HepG2 (cell line): ENCODE measurements at regions not wholly inside any gene's neighbourhood (a gene's known extent, or its start where the extent isn't known, plus 50 kb on each side); places are given as distances from the start of the nearest gene placed in this dataset.

Experiments used
- ARNTL ChIP-seq: sonication (generic); formaldehyde crosslinking; IDR thresholded peaks from 2 replicates; pipeline ENCODE4 v1.4.0; 2020; ENCODE audit warnings: mild to moderate bottlenecking, missing genetic modification reagents
- BRF2 ChIP-seq: sonication (generic); formaldehyde crosslinking; IDR thresholded peaks from 2 replicates; pipeline ENCODE4 v1.8.1; 2022; ENCODE audit warnings: mild to moderate bottlenecking, missing genetic modification reagents
- CTCF ChIP-seq: sonication (generic); formaldehyde crosslinking; IDR thresholded peaks from 2 replicates; pipeline ENCODE4 v1.5.0; 2020; ENCODE audit warnings: mild to moderate bottlenecking, missing genetic modification reagents, moderate library complexity
- KLF15 ChIP-seq: sonication (generic); formaldehyde crosslinking; IDR thresholded peaks from 2 replicates; pipeline ENCODE4 v1.8.1; 2023; ENCODE audit warnings: borderline replicate concordance, mild to moderate bottlenecking, inconsistent platforms, missing genetic modification reagents, mixed read lengths
- NCOA1 ChIP-seq: sonication (generic); formaldehyde crosslinking; IDR thresholded peaks from 2 replicates; pipeline ENCODE4 v1.9.0; 2021; ENCODE audit warnings: missing genetic modification reagents
- ZBTB2 ChIP-seq: sonication (generic); formaldehyde crosslinking; IDR thresholded peaks from 2 replicates; pipeline ENCODE4 v1.8.0; 2022; ENCODE audit warnings: low read depth, missing genetic modification reagents
- ZNF343 ChIP-seq: sonication (generic); formaldehyde crosslinking; IDR thresholded peaks from 2 replicates; pipeline ENCODE4 v1.4.0; 2020; ENCODE audit warnings: mild to moderate bottlenecking, missing genetic modification reagents
- ZNF431 ChIP-seq: sonication (generic); formaldehyde crosslinking; IDR thresholded peaks from 2 replicates; pipeline ENCODE4 v1.9.0; 2022; ENCODE audit warnings: missing genetic modification reagents, low read depth, mild to moderate bottlenecking, borderline replicate concordance
- ZNF782 ChIP-seq: sonication (generic); formaldehyde crosslinking; IDR thresholded peaks from 2 replicates; pipeline ENCODE4 v1.4.0; 2020; ENCODE audit warnings: missing genetic modification reagents, mild to moderate bottlenecking, borderline replicate concordance
- ZNF792 ChIP-seq: IDR thresholded peaks from 2 replicates; pipeline ENCODE4 v1.6.1; 2016
- ZSCAN29 ChIP-seq: sonication (generic); formaldehyde crosslinking; conservative IDR thresholded peaks from 2 replicates; pipeline ENCODE4 v1.4.0; 2020; ENCODE audit warnings: mild to moderate bottlenecking, missing genetic modification reagents
- TF ChIP-seq, protein P1 (sequence below): sonication (generic); formaldehyde crosslinking; IDR thresholded peaks from 2 replicates; pipeline ENCODE4 v1.8.1; 2023; ENCODE audit warnings: missing genetic modification reagents, inconsistent platforms, borderline replicate concordance
- TF ChIP-seq, protein P2 (sequence below): IDR thresholded peaks from 2 replicates; pipeline ENCODE4 v1.6.1; 2016

DNA sequence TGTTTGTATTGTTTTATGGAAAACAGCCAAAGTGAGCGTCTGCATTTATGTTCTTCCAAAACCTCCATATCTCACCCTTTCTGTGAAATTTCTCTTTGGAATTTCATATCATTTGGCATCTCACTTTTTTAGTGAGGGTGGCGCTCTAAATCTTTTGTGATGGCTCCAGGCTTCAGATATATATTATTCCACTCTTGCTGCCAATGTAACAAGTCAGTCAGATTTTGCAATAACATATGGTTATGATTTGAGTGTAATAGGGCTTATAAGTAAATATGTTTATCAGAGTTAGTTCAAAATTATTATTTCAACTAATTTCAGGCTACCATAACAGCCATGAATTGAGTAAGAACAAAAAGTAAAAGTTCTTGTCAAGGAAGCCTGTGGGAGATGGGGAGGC, 314.7 kb downstream of the PDGFC start:
- TF ChIP-seq KLF15 (CRISPR knock-in tag) (no peak), ZSCAN29 (CRISPR knock-in tag) (no peak), BRF2 (no peak), ARNTL (no peak), ZNF792 (CRISPR knock-in tag) (no peak), ZBTB2 (CRISPR knock-in tag) (no peak), ZNF782 (CRISPR knock-in tag) (no peak), NCOA1 (CRISPR knock-in tag) (no peak), ZNF431 (CRISPR knock-in tag) (no peak), ZNF343 (CRISPR knock-in tag) (no peak), CTCF (CRISPR knock-in tag) (no peak)
- TF ChIP-seq, protein P1, sequence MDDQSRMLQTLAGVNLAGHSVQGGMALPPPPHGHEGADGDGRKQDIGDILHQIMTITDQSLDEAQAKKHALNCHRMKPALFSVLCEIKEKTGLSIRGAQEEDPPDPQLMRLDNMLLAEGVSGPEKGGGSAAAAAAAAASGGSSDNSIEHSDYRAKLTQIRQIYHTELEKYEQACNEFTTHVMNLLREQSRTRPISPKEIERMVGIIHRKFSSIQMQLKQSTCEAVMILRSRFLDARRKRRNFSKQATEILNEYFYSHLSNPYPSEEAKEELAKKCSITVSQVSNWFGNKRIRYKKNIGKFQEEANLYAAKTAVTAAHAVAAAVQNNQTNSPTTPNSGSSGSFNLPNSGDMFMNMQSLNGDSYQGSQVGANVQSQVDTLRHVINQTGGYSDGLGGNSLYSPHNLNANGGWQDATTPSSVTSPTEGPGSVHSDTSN (CRISPR knock-in tag): no peak
- TF ChIP-seq, protein P2, sequence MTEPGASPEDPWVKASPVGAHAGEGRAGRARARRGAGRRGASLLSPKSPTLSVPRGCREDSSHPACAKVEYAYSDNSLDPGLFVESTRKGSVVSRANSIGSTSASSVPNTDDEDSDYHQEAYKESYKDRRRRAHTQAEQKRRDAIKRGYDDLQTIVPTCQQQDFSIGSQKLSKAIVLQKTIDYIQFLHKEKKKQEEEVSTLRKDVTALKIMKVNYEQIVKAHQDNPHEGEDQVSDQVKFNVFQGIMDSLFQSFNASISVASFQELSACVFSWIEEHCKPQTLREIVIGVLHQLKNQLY (CRISPR knock-in tag): no peak
